Iris pigment epithelial cell (primary cell): ENCODE measurements at regions not wholly inside any gene's neighbourhood (a gene's known extent, or its start where the extent isn't known, plus 50 kb on each side); places are given as distances from the start of the nearest gene placed in this dataset.
"Not testable (repeated sequence)": the region's sequence is repeated elsewhere in the genome, so short reads cannot be mapped to it uniquely, and the experiment has no call there.

ENCODE experiments used
- DNase-seq: peaks from one replicate; pipeline ENCODE4 v3.0.0-alpha.2; 2011; ENCODE audit warnings: low read depth

DNA sequence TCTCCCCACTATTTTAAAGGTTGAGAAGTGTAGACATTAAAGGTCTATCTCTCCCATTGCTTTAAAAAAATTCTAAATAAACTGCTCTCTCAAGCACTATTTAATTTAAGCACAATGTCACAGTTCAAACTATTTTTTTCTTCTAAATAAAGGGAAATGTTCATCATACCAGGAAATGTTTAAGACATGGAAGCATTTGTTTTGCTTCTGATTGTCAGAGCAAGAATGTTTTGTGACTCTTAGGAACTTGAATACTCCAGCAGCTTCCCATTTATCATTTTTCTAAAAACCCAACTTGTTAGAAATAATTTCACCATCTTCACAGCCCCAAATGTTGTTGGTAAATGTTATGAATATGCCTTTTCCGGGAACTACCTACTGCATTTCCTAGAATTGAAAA lies 121.8 kb upstream of the NTF3 start:
- no peak for DNase-seq

DNA sequence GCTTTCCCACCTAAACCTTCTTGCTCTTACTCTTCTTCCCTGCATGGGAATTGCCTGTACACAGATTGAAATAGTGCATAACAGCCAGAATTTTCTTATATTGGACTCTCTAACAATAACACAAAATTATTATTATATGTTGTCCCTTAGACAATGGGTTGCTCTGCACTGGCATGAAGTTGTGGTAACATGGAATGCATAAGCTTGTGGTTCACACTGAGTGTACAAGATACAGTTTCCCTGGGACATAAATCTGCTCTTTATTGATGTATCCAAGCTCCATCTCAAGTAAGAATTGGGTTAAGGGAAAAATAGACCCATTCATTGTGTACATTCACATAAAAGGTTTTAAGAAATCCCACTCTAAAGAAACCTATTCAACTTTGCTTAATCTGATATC lies 114.4 kb upstream of the NTF3 start:
- no peak for DNase-seq

DNA sequence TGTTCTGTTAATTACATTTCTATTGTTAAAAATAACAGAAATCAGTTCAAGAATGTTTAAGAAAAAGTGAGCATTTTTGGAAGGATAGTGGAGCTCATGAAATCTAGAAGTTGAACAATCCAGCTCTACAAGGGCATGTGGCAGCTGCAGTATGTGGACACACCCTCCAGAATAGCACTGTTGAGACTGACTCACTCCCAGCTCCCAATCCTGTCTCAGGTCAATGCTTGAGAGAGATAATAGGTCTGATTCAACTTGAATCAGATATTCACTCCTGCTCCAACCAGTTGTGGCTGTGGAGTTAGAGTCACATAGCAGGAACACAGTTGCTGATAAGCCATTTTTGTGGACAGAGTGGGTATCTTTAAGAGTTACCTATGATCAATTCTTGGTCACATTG lies 113.0 kb upstream of the NTF3 start:
- DNase-seq: peak; percentile 25

DNA sequence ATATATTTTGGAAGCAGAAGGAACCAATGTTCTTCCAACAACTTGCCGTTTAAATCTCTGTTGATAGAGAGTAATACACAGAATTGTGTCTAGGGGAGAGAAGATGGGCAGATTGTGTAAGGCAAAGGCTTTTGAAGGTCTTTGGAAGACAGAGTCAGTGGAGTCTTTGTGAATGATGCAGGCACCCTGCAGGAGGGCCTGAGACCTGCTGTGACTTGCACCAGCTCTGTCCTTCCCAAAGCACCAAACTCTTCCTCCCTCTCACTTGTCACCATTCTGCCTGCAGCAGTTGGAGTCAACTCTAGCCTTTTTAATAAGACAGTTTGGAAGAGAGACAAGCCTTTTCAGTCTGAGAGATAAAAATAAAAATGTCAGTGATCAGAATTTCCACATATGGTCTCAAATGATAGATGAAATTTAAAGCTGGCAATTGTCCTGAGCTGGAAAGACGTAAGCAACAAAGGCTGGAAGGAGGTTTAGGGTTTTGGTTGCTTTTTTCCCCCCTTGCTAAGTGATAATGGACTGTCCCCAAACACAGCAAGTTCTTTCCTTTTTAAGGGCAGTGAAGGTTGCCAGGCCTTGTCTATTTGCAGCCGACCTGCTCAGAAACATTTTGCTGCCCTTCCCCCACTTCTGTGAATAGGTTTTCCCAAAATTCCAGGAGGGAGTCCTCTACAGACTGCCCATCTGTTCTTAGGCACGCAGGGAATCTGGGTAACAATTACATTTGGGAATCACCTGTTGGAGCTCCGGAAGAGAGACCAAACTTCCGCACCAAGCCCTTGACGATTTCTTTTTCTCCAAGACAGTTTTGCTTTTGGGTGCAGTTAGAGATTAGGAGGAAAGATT lies 103.0 kb upstream of the NTF3 start:
- no peak for DNase-seq

DNA sequence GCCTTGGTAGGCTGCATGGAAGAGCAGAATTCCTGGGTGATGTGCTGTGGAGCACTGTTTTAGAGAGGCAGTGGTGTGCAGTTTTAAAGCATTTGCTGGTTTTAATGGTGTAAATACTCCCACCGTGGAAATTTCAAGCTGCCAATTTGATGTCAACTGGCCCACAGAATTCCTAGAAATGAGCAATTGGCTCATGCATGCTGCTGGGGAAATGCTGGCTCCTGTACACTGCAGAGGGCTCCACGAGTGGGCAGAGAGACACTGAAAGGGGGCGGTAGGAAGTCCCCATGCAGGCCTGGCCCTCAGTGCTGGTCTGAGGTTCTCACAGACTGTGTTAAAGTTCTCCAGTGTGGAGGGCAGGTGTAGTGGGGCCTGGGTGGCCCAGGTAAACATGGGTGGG lies 99.4 kb upstream of the NTF3 start:
- no peak for DNase-seq

- no peak for DNase-seq
Measured at GRCh38 chr12:5333096-5333495, 98.8 kb upstream of the NTF3 start.

- no peak for DNase-seq
Measured at GRCh38 chr12:5335069-5335468, 96.8 kb upstream of the NTF3 start.

DNA sequence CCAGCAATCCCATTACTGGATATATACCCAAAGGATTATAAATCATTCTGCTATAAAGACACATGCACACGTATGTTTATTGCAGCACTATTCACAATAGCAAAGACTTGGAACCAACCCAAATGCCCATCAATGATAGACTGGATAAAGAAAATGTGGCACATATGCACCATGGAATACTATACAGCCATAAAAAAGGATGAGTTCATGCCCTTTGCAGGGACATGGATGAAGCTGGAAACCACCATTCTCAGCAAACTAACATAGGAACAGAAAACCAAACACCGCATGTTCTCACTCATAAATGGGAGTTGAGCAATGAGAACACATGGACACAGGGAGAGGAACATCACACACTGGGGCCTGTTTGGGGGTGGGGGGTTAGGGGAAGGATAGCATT lies 90.8 kb upstream of the NTF3 start:
- not testable (repeated sequence) for DNase-seq

DNA sequence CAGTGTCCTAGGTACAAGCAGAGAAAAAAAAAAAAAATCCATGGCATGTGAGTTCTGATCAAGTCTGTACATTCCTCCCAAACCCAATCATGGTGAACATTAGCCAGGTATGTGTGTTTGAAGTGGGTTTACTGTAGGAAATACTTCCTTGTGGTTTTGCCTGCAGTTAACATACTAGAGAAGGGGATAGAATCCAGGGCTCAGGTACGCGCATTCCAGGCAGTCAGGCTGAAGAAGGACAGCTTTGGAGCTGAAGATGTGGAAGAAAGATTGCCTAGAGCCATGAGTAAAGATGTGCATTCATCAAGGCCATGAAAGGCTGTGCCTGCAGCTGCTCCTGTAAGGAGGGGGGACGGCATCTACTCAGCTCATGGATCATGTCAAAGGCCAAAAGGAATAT lies 88.2 kb upstream of the NTF3 start:
- DNase-seq: no peak

DNA sequence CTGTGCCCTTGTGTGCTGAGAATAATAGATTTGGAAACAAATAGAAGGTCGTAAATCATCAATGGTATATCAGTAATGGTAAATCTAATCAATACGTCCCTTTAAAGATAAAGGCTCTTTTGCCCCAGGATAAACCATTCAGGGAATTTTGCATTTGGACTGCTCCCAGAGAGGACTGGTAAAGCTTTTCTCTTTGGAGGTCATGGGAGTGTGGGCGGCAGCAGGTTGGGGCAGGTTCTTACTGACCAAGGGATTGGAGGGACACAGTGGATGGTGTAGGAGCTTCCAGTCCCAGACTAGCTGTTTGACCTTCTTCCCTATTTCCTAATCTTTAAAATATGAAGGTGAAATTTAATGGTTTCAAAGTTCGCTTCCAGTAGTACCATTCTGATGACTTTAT lies 87.8 kb upstream of the NTF3 start:
- no peak for DNase-seq

DNA sequence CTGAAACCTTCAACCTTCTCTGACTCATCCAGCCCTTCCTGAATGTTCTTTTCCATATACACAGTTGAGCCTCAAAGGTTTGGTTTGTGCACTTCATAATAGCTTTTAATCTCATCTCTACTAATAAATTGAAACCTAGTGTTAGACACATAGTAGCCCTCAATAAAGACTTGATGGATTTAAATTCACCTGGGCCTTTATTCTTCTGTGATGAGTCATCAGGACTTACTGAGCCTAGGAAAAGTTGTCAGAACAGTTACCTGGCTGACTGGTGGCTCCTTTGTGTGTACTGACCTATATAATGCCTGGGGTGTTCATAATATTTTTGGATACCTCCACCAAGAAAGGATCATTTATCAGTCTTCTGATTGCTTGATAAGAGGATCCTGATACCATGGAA lies 86.4 kb upstream of the NTF3 start:
- DNase-seq: no peak

GRCh38 chr12:5348057-5348456 lies 83.9 kb upstream of the NTF3 start:
- DNase-seq: no peak

DNA sequence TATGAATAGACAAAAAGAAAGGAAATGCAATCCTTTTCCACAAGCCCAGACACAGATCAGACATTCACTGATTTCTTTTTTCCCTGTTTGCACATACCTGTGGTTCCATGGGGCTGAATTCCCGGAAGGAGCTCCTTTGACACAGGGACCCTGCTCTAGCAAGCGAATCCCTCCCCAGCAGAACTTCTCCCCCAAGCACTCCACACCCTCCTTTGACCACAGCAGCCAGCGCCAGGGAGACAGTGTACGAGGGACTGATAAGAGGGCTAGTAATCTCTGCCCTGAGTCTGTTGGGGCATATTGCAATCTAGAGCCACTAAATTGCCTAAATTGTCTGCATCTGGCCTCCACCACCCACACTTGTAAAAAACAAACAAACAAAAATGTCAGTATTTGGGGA lies 83.4 kb upstream of the NTF3 start:
- no peak for DNase-seq

GRCh38 chr12:5364036-5364770 lies 67.7 kb upstream of the NTF3 start:
- no peak for DNase-seq

DNA sequence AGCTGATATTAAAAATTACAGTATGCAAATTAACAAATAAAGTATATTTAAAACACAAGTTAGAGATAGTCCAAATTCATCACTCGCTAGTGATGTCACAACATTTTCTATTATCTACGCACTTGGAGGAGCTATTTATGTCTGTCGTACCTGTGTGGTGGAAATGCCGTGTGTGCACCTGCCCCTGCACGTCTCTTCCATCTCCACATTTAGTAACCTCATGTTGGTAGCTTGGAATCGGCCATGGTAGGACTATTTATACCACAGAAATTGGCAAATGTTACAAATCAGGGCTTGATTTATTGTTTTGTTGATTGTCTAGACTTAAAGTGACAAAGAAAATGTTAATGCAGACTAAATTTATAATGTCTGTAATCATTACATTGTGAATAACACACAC lies 62.6 kb upstream of the NTF3 start:
- no peak for DNase-seq

DNA sequence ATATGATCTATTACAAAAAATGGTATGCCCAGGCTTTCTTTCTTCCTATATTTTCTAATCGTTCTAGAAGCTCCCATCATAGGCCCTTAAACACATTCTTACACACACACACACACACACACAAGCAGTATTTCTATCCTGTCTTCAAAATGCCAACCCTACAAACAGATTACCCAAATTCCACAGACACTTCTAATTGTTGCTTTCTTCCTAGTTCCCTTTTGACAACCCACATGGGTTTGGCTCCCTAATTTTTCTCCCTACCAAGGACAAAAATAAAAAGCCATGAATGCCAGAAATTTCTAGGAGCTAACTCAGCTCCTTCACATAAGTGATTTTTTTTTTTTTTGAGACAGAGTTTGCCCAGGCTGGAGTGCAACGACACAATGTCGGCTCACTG lies 60.3 kb upstream of the NTF3 start:
- DNase-seq: no peak

DNA sequence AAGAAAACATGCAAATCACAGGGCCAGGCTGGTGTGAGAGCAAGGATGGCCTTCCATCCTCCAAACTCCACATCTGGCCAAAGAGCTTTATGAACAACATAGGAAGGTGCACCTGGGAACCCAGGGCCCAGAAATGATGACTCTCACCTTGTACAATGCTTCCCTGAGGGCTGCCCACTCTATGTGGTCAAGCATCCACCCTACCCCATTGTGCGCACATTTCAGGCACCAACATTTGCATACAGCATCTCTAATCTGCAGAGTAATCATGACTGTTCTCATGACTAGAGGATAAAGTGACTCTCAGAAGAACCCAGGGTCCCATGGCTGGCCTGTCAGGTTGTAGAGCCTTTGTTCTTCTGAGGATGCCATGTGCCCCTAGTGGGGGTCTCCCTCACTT lies 57.2 kb upstream of the NTF3 start:
- DNase-seq: no peak

DNA sequence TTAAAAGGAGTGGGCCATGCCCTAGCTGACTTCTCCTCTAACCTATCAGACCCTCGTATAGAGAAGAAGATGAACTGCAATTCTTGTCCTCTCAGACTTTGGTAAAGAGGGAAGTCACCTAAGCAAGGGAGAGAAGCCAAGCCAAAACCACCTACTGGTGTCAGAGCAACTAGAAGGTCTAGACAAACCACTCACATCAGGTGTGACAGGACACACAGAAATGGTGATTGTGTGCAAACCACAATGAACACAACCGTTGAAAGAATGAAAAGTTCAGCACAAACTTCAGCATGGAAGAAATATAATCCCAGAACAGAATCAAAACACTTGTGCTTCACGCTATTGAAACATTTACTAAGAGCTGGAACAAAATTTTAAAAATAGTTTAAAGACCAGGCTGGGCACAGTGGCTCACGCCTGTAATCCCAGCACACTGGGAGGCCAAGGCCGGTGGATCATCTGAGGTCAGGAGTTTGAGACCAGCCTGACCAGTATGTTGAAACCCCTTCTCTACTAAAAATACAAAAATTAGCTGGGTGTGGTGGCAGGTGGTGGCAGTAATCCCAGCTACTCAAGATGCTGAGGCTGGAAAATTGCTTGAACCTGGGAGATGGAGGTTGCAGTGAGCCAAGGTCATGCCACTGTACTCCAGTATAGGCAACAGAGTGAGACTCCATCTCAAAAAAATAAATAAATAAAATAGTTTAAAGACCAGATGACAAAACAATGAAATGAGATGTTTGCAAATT lies 56.2 kb upstream of the NTF3 start:
- DNase-seq: no peak

DNA sequence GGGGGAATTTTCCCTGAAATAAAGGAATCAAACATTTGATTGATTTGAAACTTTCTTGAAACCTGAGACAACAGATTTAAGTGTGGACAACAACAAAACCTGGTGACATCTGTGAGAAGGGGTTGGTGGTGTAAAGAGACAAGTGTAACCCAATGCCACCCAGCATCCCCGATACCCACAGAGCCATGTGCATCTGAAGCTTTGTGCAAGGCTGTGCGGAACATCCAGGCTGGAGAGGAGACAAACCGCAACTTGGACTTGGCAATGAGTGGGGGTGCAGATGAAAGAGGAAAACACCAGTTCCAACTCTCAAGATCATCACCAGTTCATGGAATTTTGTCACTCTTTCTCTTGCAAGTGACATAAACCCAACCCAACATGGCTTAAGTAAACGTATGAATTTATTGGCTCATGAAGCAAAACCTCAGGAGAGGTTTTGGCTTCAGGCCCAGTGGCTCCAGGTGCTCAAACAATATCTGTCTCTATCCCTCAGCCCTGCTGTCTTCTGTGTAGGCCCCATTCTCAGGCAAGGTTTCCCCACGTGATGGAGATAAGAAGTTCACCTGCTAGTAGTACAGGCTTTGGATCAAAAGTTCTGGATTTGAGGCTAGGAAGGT lies 55.2 kb upstream of the NTF3 start:
- no peak for DNase-seq

GRCh38 chr12:5377997-5378592 lies 53.8 kb upstream of the NTF3 start:
- DNase-seq: no peak

DNA sequence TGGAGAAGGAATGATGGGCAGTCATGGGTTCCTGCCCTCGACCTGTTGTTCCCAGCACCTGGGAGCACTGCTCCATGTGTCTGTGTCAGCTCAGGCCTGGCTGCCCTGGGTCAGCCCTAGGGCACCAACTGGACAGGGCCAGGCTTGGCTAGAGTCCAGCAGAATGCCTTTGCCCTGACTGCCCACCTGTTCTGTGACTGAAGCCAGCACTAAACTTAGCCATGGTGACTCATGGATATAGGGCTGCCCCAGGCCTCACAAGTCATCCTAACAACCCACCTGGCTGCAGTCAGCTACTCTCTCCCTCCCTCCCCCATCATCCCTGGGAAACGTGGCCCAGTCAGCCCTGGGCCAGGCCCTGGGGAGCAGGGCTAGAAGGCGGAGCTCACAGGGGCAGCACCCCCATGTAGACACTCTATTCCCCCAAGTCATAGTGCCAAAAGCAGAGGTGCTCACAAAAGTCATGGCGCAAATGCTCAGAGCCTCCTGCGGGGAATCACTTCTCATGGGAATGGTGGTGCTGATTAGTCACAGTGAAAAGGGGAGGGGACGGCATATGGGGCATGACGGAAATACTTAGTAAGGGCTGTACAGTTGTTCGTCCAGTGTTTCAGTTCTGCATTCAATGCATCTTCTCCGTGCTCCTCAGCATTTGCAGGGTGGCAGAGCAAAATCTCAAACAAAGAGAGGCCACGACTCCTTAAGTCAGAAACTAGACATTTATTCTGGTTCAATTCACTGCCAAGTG lies 52.0 kb upstream of the NTF3 start:
- no peak for DNase-seq
